HG03442 (cell line): ENCODE measurements at regions not wholly inside any gene's neighbourhood (a gene's known extent, or its start where the extent isn't known, plus 50 kb on each side); places are given as distances from the start of the nearest gene placed in this dataset.
"Not testable (repeated sequence)": the region's sequence is repeated elsewhere in the genome, so short reads cannot be mapped to it uniquely, and the experiment has no call there.

Source experiments
- ATAC-seq: cut with Tn5 transposase; IDR thresholded peaks from one replicate; pipeline ENCODE4 v1.9.1; 2021; ENCODE audit warnings: mild to moderate bottlenecking, moderate library complexity; ENCODE audit not compliant: unreplicated experiment

DNA sequence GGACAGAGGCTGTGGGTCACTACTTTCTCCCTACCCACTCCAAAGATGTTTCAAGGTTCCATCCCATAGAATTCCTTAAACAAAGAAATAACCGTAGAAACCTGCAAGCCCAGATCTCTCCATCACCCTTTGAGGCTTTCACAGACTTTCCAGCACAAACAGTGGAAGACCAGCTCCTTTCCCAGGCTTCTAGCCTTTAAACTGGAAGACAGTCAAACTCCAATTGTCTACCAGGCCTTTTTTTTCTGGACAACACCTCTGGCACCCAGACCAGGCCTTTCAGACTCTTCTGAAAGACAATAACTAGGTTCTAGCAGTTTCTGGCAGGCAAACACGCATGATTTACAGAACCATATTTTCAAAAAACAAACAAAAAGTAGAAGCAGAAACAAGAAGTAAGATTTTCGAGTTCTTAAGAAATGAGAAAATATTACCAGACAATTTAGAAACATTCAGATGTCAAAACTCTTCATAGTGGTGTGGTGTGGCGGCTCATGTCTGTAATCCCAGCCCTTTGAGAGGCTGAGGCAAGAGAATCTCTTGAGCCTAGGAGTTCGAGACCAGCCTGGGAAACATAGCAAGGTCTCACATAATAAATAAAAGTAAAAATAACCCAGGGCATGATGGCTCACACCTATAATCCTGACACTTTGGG is 73.0 kb upstream of the EPCAM start:
- ATAC-seq = no peak

DNA sequence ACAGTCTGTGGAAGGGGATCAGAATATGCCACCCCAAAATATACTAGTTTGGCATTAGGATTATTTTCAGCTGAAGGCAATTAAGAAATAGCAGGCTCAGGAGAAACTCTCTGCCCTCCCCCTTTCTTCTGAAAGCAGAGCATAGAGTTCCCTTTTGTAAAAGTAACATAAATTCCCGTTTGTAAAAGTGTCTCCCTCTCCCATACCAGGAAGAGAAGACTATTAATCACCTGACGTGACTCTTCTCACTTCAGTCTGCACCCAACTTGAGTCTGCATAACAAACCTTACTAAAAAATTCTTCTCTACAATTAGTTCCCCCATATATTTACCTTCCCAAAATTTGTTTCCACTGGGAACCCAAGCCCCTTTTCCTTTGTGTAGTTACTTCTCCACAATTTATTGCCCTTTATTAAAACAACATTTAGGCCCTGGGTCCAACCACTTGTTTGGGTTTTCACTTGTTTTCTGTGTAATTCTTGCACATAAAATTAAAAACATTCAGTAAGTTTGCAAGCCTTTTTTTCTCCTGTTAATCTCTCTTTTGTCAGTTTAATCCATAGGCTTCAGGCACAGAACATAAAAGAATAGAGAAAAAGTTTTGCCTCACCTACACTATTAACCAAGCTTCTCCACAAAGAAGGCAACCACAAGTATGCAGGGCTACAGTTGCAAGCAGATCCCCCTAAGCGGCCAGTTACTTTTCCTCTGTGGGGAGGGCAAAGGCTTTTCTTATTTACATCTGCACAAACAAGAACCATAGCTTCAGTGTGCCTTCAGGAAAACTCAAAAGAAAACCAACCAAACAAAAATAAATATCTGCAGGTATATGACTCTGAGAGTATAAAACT is 73.8 kb upstream of the EPCAM start:
- ATAC-seq = no peak

DNA sequence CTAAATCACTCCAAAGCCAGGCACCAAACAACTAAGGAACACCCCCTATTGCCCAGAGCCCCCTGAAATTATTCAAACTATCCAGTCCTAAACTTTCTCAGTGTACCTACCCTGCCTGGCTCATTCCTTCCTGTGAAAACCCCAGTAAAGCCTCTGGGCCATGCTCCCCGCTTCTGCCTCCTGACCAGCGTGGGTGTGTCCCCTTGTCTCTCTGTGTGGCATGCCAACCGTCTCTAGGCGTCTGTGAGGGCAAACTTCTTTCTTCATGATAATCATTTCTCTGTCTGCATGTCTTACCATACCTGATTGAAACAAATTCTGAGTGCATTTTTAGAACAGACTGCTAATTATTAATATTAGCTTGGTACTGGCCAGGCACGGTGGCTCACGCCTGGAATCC is 75.1 kb upstream of the EPCAM start:
- ATAC-seq = no peak

DNA sequence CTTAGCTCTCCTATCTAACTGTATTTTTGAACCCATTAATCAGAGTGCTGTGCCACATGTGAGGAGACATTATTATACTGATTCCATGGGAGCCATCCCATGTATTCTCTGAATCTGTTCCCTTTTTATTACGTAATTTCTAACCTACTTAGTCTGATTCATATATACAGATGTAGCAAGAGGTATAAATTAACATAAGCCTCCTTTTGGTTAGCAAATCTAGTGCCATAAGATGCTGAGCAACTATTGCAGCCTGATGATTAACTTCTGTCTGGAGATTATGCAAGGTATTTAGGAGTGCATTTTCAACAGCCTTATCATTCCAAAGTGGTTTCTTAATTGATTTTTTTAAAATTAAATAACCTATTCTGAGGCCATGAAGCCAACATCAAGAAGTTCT is 80.2 kb upstream of the EPCAM start:
- no peak for ATAC-seq

DNA sequence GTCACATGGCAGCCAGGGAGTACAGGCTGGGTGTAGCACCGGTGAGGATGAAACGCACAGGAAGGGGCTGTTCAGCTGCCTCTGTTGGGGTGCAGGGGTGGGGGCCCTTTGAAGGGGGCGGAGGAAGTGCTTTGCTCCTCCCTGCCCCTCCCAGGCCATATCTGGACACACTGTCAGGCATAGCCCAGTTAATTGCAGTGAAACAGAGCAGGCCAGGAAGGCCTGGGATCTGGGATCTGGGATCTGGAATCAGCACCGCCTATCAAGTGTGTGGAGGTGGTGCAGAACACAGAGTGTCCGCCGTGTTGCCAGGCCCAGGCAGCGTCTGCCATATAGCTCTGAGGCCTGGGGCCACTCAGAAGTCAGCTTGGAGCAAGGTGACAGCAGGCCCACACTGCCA is 85.5 kb upstream of the EPCAM start:
- ATAC-seq = no peak

DNA sequence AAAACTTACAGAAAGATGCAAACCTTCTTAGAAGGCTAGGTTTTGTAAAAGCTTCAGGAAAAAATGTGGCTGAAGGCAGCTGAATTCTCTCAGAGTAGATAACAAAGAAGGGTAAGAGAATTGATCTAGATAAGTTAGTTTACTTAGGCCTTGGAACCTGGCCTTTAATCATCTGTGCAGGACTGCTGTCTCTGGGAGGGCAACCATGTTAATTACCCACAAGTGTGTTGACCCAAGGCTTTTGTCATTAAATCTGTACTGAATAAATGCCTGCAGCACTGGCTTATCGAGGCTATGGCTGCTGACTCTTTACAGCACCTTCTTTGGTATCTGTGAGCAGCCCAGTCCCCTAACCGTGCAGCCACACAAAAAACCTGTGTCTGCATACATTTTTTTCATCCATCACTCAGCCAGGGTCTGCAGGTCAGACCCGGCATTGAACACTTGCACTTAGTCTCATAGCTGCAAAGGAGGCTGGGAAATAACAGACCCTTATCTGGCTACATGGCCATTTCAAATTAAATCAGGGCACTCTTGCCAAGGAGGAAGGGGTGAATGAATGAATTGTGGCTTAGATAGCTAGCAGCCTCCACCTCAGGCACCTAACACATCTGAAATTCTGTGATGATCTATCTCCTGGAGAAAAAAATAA is 86.4 kb upstream of the EPCAM start:
- no peak for ATAC-seq

DNA sequence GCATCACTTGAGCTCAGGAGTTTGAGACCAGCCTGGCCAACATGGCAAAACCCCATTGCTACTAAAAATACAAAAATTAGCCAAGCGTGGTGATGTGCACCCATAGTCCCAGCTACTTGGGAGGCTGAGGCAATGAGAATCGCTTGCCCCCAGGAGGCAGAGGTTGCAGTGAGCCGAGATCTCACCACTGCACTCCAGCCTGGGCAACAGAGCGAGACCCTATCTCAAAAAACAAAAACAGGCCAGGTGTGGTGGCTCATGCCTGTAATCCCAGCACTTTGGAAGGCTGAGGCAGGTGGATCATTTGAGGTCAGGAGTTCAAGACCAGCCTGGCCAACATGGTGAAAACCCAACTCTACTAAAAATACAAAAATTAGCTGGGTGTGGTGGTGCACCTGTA is 89.6 kb upstream of the EPCAM start:
- not testable (repeated sequence) for ATAC-seq

DNA sequence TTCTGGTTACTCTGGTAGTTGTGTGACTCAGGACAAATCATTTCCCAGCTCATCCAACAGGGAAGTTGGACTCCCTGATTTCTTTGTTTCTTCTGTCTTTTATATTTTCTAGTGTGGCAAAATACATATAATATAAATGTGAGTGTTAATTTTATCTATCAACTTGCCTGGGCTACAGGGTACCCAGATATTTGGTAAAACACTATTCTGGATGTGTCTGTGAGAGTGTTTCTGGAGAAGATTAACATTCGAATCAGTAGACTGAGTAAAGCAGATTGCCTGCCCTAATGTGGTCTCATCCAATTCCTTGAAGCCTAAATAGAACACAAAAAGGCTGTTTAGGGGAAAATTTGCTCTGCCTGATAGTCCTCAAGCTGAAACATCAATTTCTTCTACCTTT is 91.1 kb upstream of the EPCAM start:
- ATAC-seq = no peak

DNA sequence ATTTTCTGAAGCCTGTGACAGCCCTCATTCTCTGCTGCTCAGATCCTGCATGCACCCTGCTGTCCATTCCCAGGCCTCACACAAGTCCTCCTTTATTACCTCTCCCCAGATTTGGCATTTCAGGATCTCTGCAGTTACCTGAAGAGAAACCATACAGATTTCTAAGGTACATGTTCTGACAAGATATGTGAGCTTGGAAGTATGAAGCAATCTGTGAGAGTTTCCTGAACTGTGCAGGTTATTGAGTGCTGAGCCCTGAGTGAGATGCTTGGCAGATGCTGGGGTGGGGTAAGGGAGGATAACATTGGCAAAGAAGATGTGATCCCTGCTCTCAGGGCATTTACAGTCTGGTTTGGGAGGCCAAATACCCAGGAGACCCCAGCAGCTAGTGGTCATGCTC is 91.9 kb upstream of the EPCAM start:
- no peak for ATAC-seq

DNA sequence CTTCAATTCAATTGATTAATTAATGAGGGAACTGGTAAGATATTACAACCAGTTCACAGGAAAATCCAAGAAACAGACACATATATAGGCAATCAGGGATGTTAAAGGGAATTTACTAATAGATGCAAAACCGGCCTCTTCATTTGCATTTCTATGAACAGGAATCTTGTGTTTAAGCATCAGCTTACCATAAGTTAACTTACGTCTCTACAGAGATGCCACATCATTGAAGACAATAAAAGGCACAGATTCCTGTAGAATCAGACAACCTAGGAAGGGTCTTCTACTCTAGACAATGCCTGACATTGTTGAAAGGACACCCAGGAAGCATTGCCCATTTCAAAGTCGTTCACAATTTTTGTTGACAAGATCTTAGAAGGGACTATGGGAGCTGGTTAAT is 93.0 kb upstream of the EPCAM start:
- ATAC-seq = no peak

DNA sequence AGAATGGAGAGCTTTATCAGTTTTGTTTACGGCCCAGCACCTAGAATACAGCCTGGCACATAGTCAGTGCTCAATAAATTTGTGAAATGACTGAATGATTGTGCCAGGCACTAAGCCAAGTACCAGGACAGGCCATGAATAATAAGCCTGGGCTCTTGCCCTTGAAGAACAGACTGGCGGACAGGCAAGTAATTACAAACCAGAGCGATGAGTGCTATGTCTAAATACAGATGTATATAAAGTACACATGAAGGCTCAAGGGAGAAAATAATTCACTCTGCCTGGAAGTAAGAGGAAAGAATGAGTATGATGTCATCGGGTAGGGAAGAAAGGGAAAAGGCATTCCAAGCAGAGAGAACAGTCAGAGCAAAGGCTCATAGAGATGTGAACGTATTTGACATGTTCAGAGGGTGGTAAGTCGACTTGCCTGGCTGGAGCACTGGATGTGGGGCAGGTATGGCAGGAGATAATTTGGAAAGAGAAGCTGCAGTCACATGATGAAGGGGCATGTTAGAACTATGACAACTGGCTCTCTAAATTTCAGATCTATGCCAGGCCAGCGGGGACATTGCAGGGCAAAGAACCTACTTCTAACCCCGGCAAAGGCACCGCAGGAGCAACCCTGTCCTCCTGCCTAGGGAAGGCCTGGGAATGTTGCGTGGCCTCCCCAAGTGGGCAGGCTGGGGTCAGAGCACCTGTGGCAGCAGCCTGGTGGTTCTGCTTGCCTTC is 94.9 kb upstream of the EPCAM start:
- ATAC-seq = no peak

DNA sequence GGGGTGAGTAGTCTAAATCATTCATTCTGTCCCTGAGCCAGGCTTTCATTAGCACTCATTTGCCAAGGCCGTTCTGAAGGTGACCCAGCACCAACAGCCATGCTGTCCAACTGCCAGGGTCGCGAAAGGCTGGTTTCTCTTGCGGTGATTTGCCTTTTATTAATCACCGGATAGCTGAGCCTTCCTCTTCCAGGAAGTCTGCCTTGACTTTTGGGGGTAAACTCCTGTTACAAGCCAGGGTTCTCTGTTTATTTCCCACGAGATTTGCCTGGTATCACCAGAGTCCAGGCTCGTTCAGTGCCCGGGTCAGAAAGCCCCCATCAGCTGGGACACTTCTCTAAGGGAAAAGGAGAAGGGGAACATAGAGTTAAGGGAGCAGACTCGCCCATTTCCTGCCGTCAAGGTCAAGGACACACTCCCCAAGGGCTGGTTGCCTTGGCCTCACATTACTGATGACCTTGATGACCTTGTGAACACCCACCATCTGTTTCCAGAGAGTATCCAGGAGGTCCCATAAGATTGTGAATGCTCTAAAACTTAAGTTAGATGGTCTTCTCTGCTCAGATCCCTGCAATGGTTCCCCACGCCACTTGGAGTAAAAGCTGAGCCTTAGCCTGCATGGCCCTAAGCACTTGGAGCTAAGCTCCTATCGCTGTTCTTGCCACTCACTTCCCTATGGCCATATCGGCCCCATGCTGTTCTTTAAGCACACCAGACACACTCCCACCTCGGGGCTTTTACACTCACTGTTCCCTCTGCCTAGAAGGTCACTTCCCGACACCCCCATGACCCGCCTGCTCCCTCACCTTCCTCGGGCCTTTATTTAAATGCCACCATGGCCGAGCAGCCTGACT is 96.0 kb upstream of the EPCAM start:
- no peak for ATAC-seq

DNA sequence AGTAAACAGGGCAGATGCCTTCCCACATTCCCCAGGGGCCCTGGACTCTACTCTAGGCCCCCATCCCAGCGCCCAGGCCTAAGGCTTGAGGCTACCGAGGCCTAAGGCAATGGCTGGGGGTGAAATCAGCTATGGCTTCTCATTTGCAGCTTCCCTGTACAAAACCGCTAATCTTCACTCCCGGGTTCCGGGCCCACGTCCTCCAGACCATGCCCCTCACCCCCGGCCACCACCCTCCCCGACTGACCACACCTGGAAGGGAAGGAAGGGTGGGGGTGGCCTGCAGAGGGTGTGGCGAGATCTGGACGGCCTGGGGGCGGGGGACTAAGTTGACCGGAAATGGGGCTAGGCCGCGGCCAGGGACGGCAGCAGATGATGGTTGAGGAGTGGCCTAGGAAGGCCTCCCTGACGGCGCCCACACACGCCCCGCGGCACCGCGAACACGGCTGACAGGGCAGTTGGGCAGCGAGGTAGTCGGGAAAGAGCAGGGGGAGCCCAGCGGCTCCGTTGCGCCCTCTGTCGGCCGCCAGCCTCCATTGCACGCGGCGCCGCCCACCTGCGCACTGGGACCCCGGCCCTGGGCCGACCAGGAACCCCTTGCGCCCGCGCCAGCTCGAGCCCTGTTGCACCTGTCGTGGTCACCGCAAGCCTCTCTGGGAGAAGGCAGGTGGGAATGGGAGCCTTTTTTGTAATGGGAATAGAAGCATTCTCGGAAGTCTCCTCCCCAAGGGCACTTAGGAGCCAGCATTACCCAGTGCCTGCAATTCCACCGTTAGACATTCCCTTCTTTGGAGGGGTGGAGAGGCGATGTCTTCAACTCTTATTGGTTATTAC is 95.9 kb upstream of the CALM2 start:
- ATAC-seq = peak; percentile 66

DNA sequence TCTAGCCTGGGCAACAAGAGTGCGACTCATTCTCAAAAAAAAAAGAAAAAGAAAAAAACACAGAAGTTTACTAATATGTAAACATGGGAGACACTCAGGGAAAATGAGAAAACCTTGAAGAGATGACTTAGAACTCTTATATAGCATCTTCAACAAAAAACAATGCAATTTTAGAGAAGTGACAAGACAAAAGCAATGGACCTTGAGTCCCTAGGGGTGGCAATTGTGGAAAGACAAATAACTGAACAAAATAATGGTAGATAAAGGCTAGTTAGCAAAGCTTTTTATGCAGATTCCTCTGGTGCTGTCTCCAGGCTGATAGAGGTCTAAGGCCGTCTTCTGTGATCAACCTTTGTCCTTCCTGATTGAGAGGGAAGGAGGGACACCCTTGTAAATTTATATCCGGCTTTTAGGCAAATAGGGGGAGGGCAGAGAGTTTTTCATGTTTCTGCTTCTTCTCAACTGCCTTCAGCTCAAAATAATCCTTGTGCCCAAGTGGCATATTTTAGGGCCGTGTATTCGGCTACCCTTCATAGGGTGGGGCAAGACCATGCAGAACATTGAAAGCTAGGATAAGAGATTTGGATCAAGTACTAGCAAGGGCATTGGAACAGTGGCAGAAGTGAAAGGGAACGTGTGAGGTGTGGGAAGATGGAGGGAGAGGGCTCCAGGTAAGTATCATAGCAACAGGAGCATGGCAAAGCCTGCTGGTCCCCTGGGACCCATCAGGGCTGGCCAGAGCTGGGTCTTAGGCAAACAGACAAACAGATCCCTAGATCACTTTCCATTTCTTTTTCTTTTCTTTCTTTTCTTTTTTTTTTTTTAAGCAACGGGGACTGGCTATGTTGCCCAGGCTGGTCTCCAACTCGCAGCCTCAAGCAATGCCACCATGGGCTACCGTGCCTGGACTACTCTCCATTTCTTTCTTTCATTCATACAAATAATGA is 95.0 kb upstream of the CALM2 start:
- no peak for ATAC-seq

DNA sequence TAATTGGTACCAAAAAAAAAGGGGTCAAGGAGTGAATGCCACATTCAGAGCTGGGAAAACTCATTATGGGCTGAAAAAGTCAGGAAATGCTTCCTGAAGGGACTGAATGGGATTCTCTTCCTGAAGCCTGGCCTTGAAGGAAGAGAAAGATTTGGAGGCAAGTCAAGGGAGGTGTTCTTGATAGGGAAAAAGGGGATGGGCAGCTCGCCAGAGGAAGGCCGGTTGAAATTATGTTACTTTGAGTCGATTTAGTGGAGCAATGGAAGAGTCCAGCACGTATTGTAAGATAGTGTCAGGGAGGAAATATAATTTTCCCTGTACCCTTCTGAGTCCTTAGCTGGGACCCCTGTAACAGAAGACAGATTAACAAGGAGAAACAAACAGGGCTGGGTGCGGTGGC is 94.1 kb upstream of the CALM2 start:
- no peak for ATAC-seq

DNA sequence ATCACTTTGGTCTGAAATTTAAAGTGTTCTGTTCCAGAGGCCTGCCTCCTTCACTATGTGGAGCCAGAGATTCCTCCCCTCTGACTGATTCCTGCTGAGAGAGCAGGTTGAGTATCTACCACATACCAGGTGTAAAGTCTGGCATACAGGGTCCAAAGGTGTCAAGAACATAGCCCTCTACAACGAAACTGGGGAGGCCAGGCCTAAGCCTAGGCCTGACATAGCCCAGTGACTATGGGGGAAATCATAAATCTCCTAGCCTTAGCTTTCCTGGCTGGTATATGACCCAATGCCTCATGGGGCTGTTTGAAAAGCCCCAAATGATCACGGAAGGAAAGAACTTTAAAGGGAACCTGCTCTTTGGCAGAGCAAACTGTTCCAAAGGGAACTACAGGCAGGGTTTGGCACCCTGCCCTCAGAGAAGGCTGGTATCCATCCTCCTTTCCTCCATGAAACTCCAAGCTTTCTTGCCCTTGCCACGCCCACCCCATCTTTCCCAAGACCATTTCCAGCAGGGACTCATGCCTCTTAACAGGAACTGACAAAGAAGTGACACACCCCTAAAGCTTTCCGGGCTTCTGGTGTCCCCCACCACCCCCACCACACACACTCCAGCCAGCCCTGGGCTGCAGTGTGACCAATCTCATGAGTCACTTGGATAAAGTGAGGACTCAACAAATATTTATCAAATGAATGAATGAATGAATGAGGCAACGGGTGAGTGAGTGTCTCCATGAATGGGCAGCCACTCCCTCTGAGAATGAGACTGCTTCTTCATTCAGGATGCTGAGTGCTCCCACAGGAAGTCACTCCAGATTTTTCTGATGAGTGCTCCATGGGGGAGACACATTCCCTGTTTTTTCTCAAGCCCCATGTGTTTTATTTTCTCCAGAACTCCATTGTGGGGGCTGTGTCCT is 93.3 kb upstream of the CALM2 start:
- ATAC-seq = no peak

DNA sequence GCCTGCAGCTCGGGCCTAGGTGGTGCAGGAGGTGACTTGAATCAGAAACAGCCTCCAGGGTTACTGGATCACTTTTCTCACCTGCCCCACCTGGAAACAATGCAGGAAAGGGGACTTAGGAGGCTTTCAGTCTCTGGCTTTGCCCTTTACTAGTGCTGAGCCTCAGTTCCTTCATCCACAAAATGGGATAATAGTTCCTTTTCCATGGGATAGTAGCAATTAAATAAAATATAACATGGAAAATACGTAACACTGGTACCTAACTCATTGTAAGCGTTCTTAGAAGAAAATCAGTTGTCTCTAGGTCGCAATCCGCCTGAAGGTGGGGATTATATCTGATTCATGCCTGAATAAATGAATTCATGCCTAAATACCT is 91.4 kb upstream of the CALM2 start:
- ATAC-seq = no peak
